ENCODE measurements at regions not wholly inside any gene's neighbourhood (a gene's known extent, or its start where the extent isn't known, plus 50 kb on each side); places are given as distances from the start of the nearest gene placed in this dataset.

DNA sequence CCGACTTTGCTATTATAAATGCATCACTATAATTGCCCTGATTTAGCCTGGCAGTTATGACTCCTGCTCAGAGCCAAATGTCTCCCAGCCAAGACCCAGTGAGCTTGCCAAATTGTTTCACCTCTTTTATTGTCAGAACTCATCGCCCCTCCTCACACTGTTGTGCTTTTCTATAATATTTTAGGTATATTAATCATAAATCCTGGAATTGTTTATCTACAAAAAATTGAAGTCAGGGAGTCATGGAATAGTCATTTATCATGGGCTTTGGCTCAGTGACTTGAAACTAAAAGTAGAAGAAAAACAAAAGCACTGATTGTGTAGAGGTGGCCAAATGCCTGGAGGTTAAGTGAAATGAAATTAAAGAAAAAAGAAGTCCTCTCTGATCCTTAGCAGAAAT is 85.6 kb downstream of the PFDN4 start:
- Histone ChIP-seq H3K18ac (ENCODE audit: extremely low read depth, low read length) (no peak overlapping the region), H3K9ac (replicated peaks in 1 of 4; ENCODE audit: extremely low read depth in 1 of 4, low read depth in 3 of 4, low read length in 3 of 4) (no peak overlapping the region), H3K56ac (replicated peaks; ENCODE audit: insufficient read length, low read depth, low read length) (no peak overlapping the region), H4K5ac (ENCODE audit: insufficient read length, low read depth, low read length) (no peak overlapping the region), H4K20me1 (replicated peaks in 1 of 2; ENCODE audit: control insufficient read depth in 1 of 2, insufficient read depth in 2 of 2, low read length in 2 of 2) (no peaks in the 10 kb centered on the region), H4K91ac (replicated peaks; ENCODE audit: insufficient read length, low read length) (no peak overlapping the region), H3K23ac (ENCODE audit: insufficient read length) (no peak overlapping the region), H3K14ac (ENCODE audit: insufficient read length) (no peak overlapping the region), H2BK120ac (replicated peaks; ENCODE audit: low read depth, low read length) (no peak overlapping the region), H3K79me1 (ENCODE audit: low read depth, low read length) (no peaks in the 10 kb centered on the region), H3K4me3 (ENCODE audit: extremely low read depth in 1 of 4, insufficient read depth in 2 of 4, low read depth in 3 of 4, low read length in 4 of 4) (no peak overlapping the region), H3K9me3 (ENCODE audit: insufficient read depth in 2 of 2, low read depth in 1 of 2, low read length in 1 of 2) (no peaks in the 10 kb centered on the region), H3K4me2 (ENCODE audit: insufficient read depth in 1 of 2, low read depth in 2 of 2, low read length in 2 of 2) (no peak overlapping the region), H2BK15ac (ENCODE audit: low read length) (no peak overlapping the region), H3K36me3 (ENCODE audit: control insufficient read depth in 2 of 4, insufficient read depth in 4 of 4, low read length in 3 of 4) (no peaks in the 10 kb centered on the region), H2BK5ac (ENCODE audit: low read depth, low read length) (no peak overlapping the region), H2AFZ (ENCODE audit: low read length) (no peak overlapping the region), H2BK12ac (ENCODE audit: low read depth, low read length) (no peak overlapping the region), H3K27me3 (replicated peaks in 1 of 4; ENCODE audit: control insufficient read depth in 3 of 4, extremely low read depth in 1 of 4, insufficient read depth in 3 of 4, low read length in 3 of 4) (no peaks in the 10 kb centered on the region), H2AK5ac (ENCODE audit: low read depth, low read length) (no peak overlapping the region), H4K8ac (ENCODE audit: extremely low read depth, insufficient read depth, low read length) (no peak overlapping the region), H2BK20ac (ENCODE audit: low read length) (no peak overlapping the region), H3K27ac (ENCODE audit: low read depth, low read length) (no peak overlapping the region), H3K79me2 (ENCODE audit: control insufficient read depth in 1 of 2, insufficient read depth in 2 of 2, low read length in 2 of 2) (no peaks in the 10 kb centered on the region), H3K4ac (replicated peaks; ENCODE audit: insufficient read length, low read depth, low read length) (no peak overlapping the region), H3K4me1 (replicated peaks in 1 of 4; ENCODE audit: control insufficient read depth in 3 of 4, insufficient read depth in 4 of 4, low read length in 3 of 4) (peaks cover 0 to 10% (median 3%) of the 10 kb centered on the region in 4 experiments; a peak in 5 of 7 replicates), H3K23me2 (ENCODE audit: low read depth, low read length) (no peaks in the 10 kb centered on the region)
- 77% methylated on average over 2 of the region's 2 CpGs; no CpG with 5 or more reads in 1 of the 2 experiments for WGBS, 2 experiments (ENCODE audit: extremely low coverage in 1 of 2, insufficient coverage in 1 of 2, insufficient read length in 1 of 2, insufficient replicate concordance in 2 of 2, low coverage in 1 of 2, low lambda C conversion rate in 2 of 2, missing lambda C conversion rate in 1 of 2)
- ChIA-PET POLR2A (ENCODE audit: partially characterized antibody) (no interaction called here), CTCF (ENCODE audit: partially characterized antibody) (interaction anchor here (0.9 kb wide), 1 partner anchor 87 kb away, joined by 3 read pairs; no protein-coding TSS in a partner anchor)
- no peak for FAIRE-seq
- DNase-seq (ENCODE audit: low read depth in 1 of 2, low spot score in 2 of 2), result no peak
- no peak for TF ChIP-seq ZNF274 (IDR thresholded peaks at IDR 0.05; ENCODE audit: borderline replicate concordance, extremely low read depth, low read length)
- TF ChIP-seq E2F6 (IDR thresholded peaks at IDR 0.05), result no peak
- no peak for TF ChIP-seq CBX5 (IDR thresholded peaks at IDR 0.05; ENCODE audit: low read depth, low read length)
- no peak for TF ChIP-seq TEAD4 (IDR thresholded peaks at IDR 0.05; ENCODE audit: low read depth, low read length)
- no peak for TF ChIP-seq KDM1A (IDR thresholded peaks at IDR 0.05; ENCODE audit: borderline replicate concordance, low read length)
- TF ChIP-seq POLR2AphosphoS5 (IDR thresholded peaks at IDR 0.05; ENCODE audit: low read depth, low read length), result no peak
- TF ChIP-seq POLR2A (IDR thresholded peaks at IDR 0.05; ENCODE audit: control extremely low read depth in 1 of 2, low read depth in 2 of 2, low read length in 2 of 2), result no peak
- TF ChIP-seq CTBP2 (IDR thresholded peaks at IDR 0.05; ENCODE audit: borderline replicate concordance, insufficient read depth, insufficient read length, low read length), result no peak
- no peak for TF ChIP-seq TAF1 (IDR thresholded peaks at IDR 0.05; ENCODE audit: low read depth, low read length)
- TF ChIP-seq SP1 (IDR thresholded peaks at IDR 0.05; ENCODE audit: low read depth, low read length), result no peak
- TF ChIP-seq JUN (IDR thresholded peaks at IDR 0.05; ENCODE audit: low read depth, low read length), result no peak
- TF ChIP-seq, protein P1, sequence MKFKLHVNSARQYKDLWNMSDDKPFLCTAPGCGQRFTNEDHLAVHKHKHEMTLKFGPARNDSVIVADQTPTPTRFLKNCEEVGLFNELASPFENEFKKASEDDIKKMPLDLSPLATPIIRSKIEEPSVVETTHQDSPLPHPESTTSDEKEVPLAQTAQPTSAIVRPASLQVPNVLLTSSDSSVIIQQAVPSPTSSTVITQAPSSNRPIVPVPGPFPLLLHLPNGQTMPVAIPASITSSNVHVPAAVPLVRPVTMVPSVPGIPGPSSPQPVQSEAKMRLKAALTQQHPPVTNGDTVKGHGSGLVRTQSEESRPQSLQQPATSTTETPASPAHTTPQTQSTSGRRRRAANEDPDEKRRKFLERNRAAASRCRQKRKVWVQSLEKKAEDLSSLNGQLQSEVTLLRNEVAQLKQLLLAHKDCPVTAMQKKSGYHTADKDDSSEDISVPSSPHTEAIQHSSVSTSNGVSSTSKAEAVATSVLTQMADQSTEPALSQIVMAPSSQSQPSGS (IDR thresholded peaks at IDR 0.05; ENCODE audit: low read length), result no peak
- no peak for TF ChIP-seq RFX5 (IDR thresholded peaks at IDR 0.05; ENCODE audit: borderline replicate concordance, low read depth, low read length)
- no peak for TF ChIP-seq TAF7 (optimal IDR thresholded peaks at IDR 0.05; ENCODE audit: borderline replicate concordance, low read depth, low read length)

Data from H1 (cell line).